ENCODE measurements at regions not wholly inside any gene's neighbourhood (a gene's known extent, or its start where the extent isn't known, plus 50 kb on each side); places are given as distances from the start of the nearest gene placed in this dataset.

GRCh38 chr7:10122551-10123100 lies 851.0 kb upstream of the PHF14 start:
- DNase-seq (ENCODE audit: low read depth), result no peak

GRCh38 chr7:10128748-10129147 lies 844.9 kb upstream of the PHF14 start:
- DNase-seq (ENCODE audit: low read depth), result no peak

- no peak for DNase-seq (ENCODE audit: low read depth)
Observed at GRCh38 chr7:10138087-10138854, 835.4 kb upstream of the PHF14 start.

GRCh38 chr7:10146271-10146670 lies 827.4 kb upstream of the PHF14 start:
- no peak for DNase-seq (ENCODE audit: low read depth)

- no peak for DNase-seq (ENCODE audit: low read depth)
Observed at GRCh38 chr7:10156972-10157371, 816.7 kb upstream of the PHF14 start.

GRCh38 chr7:10181996-10182395 lies 791.7 kb upstream of the PHF14 start:
- DNase-seq (ENCODE audit: low read depth), result no peak

GRCh38 chr7:10192074-10192473 lies 781.6 kb upstream of the PHF14 start:
- DNase-seq (ENCODE audit: low read depth), result no peak

GRCh38 chr7:10205696-10206095 lies 768.0 kb upstream of the PHF14 start:
- no peak for DNase-seq (ENCODE audit: low read depth)

- no peak for DNase-seq (ENCODE audit: low read depth)
Observed at GRCh38 chr7:10210000-10210399, 763.7 kb upstream of the PHF14 start.

- DNase-seq (ENCODE audit: low read depth), result no peak
Observed at GRCh38 chr7:10211016-10211415, 762.7 kb upstream of the PHF14 start.

- no peak for DNase-seq (ENCODE audit: low read depth)
Observed at GRCh38 chr7:10211861-10212260, 761.8 kb upstream of the PHF14 start.

GRCh38 chr7:10212649-10213048 lies 761.0 kb upstream of the PHF14 start:
- no peak for DNase-seq (ENCODE audit: low read depth)

- no peak for DNase-seq (ENCODE audit: low read depth)
Observed at GRCh38 chr7:10216462-10216861, 757.2 kb upstream of the PHF14 start.

- no peak for DNase-seq (ENCODE audit: low read depth)
Observed at GRCh38 chr7:10221084-10221483, 752.6 kb upstream of the PHF14 start.

GRCh38 chr7:10222976-10223375 lies 750.7 kb upstream of the PHF14 start:
- DNase-seq (ENCODE audit: low read depth), result no peak

GRCh38 chr7:10225275-10225674 lies 748.4 kb upstream of the PHF14 start:
- DNase-seq (ENCODE audit: low read depth), result no peak

GRCh38 chr7:10237306-10237705 lies 736.4 kb upstream of the PHF14 start:
- DNase-seq (ENCODE audit: low read depth), result no peak

- DNase-seq (ENCODE audit: low read depth), result no peak
Observed at GRCh38 chr7:10238641-10239040, 735.0 kb upstream of the PHF14 start.

GRCh38 chr7:10239695-10240345 lies 733.9 kb upstream of the PHF14 start:
- DNase-seq (ENCODE audit: low read depth), result no peak

GRCh38 chr7:10245406-10245805 lies 728.3 kb upstream of the PHF14 start:
- DNase-seq (ENCODE audit: low read depth), result no peak

- no peak for DNase-seq (ENCODE audit: low read depth)
Observed at GRCh38 chr7:10257438-10257837, 716.2 kb upstream of the PHF14 start.

- no peak for DNase-seq (ENCODE audit: low read depth)
Observed at GRCh38 chr7:10266976-10267375, 706.7 kb upstream of the PHF14 start.

- no peak for DNase-seq (ENCODE audit: low read depth)
Observed at GRCh38 chr7:10268034-10268433, 705.6 kb upstream of the PHF14 start.

GRCh38 chr7:10282909-10283308 lies 690.8 kb upstream of the PHF14 start:
- no peak for DNase-seq (ENCODE audit: low read depth)

Data from HS-5 (cell line).